Ecto neural progenitor cell (in vitro differentiated cells): ENCODE measurements at regions not wholly inside any gene's neighbourhood (a gene's known extent, or its start where the extent isn't known, plus 50 kb on each side); places are given as distances from the start of the nearest gene placed in this dataset.

ENCODE experiments used
- DNase-seq: peaks from one replicate; pipeline ENCODE4 v3.0.0-alpha.2; 2018; ENCODE audit warnings: low spot score

GRCh38 chr1:87783315-87783714 lies 454.6 kb downstream of the LMO4 start:
- no peak for DNase-seq

DNA sequence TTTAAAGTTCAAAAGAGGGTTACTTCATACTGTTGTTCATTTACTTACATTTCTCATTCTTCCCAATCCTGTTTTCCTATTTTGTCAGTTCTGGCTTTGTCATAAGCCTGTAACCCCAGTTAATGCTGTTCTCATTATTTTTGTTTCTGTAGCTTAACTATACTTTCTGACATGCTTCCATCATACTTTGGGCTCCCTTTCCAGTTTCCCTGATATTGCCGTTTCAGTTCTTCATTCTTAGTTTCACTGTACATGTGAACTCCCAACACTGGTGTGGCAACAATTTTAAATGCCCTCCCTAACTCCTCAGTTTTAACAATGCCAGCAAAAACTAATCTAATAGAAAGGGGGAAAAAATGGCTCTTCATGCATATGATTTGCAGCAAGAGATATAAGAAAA lies 456.7 kb downstream of the LMO4 start:
- DNase-seq = no peak

DNA sequence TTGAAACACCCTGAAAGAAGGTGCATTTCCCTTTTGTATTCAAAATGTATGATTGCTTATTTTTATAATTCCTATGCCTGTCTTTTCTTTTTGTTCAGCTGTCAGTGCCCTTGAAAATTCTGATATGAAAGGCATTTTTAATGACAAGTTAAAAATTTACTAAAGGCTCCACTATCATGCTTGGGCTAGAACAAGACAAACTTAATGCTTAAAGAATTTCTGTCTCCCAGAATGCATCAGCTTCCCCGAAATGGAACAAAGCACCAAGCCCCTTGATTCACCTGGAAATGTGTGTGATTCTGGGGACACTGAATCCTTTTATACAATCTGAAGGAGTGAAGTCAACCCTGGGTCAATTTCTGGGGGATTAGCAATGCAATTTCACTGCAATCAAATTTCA lies 457.5 kb downstream of the LMO4 start:
- DNase-seq = no peak

GRCh38 chr1:87786861-87787545 lies 458.3 kb downstream of the LMO4 start:
- DNase-seq = no peak

- no peak for DNase-seq
These were observed 458.9 kb downstream of the LMO4 start for GRCh38 chr1:87787551-87787950.

- no peak for DNase-seq
These were observed 462.1 kb downstream of the LMO4 start for GRCh38 chr1:87790756-87791155.

DNA sequence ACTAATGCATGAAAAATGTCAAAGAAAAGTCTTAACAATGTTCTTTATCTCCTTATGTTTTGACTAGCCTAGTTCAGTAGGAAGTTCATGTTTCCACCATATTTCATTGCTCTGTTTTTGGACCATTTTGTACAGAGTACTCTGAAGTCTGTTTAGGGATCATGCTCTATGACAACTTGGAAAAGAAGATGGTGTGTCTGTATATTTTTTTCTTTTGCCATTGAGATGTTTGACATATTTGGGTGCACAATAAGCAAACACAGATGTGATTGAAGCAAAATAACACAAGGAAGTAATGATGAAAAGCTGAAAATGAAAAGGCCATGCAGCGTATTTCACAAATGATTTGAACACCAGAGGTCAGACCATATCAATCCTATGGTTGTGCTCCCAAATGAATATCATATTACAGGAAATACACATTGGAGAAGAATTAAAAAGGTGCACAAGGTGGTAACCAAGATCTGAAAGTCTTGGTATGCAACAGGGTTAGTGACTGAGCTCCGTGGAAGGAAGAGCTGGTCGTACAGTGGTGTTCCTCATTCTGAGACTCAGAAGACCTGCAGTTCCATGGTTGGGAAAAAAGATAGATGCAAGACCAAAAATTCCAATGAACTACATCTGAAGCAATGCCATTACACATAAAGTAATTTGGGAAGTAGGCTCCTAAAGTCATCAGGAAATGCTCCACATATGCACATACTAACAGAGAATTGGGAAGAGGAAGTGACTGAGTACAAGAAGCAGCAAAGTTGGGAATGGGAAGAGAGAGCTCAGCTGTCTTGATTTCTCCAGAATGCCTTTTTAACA lies 463.5 kb downstream of the LMO4 start:
- DNase-seq = no peak

DNA sequence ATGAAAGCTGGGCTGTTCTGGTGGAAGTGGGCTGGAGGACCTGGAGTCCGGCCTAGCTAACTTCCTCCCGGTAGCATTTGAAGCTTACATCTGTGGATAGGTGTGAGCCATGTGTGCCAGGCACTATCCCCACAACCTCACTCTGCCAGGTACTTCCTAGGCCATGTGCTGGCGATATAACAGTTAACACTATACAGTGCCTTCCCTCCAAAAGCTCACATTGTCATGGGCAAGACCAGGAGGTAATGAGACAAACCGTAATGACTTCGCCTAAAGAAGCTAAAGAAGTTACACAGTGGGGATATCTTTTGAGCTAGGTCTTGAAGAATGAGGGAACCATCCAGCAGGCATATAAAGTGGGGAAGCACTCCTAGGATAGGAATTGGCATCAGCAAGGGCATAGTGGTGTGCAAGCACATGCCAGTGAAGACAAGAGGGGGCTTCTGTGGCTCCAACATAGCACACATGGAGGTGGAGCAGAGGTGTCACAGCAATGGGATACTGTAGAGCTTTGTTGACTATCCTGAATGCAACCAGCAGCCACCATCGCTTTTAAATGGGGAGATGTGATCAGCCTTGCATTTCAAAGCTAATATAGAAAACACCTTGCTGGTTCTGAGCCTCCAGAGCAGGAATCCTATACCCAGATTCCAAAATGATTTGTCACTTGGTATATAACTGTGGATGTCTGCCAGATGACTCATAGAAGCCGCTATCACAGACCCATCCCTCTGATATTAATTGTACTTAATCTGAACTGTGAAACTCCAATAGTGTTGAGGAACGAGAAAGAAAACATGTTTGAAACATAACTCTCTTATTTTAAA lies 466.3 kb downstream of the LMO4 start:
- DNase-seq = no peak

DNA sequence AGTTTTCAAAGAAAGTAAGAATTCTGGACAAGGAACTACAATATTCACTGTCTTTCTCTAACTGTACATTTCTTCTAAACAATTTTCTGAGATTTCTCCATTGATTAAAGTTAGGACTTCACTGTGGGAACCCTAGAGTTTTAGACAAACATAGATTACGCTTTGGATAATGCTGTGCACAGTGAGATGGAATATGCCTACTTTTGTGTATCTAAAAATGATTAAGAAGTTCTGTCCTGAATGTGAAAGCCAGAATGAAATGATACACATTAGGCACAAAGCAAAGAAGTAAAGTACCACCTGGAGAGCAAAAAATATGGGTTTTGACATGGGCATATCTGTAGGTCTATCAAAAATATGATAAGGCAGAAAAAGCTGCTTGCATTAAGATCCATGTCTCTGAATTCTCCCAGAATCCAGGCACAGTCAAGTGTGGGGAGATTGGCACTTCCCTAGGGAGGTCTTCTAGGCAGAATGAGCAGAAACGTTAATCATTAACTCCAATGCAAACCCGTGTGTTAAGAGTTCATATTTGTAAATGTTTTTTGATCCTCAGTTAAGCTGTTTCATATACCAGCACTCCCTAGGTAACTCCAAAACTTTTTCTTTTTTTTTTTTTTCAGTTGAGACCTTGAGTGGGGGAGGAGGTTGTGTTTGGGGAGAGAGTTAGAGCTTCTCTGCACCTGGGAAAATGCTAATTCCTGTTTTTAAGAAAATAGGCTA lies 467.1 kb downstream of the LMO4 start:
- no peak for DNase-seq

DNA sequence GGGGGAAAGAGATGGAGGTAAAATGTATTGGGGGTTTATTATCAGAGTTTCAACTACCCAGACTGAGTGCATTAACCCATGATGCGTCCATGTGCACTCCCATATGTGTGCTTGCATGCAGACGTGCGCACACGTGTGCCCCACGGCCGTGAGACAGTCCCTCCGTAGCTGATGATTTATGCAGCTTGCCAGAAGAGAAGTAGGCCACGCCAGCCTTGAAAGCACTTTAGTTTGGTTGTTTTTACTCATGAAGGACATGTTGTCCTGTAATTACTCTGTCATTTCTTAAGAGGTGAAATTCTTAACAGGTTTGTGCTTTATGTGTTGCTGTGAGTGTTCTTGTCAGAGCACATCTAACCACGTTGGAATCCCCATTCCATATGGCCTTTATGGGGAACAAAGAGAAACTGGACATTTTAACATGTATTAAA lies 467.8 kb downstream of the LMO4 start:
- no peak for DNase-seq

DNA sequence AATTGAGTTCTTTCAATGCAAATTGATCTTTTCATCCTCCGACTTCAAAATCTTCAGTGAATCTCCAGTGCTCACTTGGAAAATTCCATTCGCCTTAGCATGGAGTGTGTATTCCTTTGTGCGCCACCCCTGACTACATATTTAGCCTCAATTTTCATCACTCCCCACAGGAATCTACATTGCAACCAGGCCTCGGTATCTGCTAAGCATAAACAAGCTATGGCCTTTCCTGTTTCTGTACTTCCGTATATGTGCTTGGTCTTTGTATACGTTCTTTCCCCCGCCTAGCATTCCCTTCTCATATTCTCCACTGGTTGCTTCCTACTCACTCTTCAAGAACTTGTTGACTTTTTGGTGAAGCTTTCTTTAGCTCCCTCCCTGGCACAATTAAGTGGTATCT lies 470.8 kb downstream of the LMO4 start:
- no peak for DNase-seq

- no peak for DNase-seq
These were observed 471.3 kb downstream of the LMO4 start for GRCh38 chr1:87800006-87800405.

- no peak for DNase-seq
These were observed 474.7 kb downstream of the LMO4 start for GRCh38 chr1:87803375-87803774.

- DNase-seq = no peak
These were observed 475.4 kb downstream of the LMO4 start for GRCh38 chr1:87804128-87804527.

GRCh38 chr1:87805666-87806378 lies 477.1 kb downstream of the LMO4 start:
- DNase-seq = no peak

- DNase-seq = no peak
These were observed 477.9 kb downstream of the LMO4 start for GRCh38 chr1:87806379-87807094.

- DNase-seq = no peak
These were observed 481.5 kb downstream of the LMO4 start for GRCh38 chr1:87810166-87810565.

GRCh38 chr1:87812871-87813577 lies 484.3 kb downstream of the LMO4 start:
- no peak for DNase-seq

DNA sequence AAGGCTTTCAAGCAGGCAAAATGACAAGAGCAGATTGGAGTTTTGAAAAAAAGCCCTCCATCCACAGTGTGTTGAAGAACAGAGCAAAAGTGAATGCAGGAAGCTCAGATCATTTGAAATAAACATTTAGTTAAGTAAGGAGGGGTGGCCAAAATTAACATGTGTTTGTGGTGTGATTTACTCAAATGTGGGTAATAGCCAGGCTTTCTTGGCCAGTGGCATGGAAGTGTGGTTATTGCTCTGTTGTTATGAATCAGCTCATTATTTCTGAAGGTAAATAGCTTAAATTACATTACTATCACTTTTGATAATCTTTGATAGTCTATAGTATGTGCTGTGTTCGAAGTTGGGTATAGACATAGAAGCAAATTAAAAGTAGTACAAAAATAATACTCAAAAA lies 485.9 kb downstream of the LMO4 start:
- DNase-seq = no peak

DNA sequence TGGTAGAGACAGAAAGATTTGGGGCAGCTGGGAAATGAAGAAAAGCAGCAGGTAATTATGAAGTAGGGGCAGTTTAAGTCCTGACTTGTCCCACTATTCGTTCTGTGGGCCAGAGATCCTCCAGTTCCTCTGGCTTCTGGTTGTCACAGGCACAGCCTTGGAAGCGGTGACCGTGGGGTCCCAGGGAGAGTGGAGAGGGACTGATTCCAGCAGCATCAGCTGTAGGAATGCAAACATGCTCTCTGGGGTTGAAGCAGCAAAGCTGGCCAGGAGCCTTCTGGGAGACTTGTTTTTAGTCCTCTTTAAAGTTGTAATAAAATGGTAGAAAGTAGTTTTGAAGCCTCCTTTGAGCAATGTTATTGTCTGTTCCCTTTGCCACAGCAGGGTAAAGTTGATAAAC lies 488.0 kb downstream of the LMO4 start:
- DNase-seq = no peak
